GM10248 (cell line): ENCODE measurements at regions not wholly inside any gene's neighbourhood (a gene's known extent, or its start where the extent isn't known, plus 50 kb on each side); places are given as distances from the start of the nearest gene placed in this dataset.
"Not testable (repeated sequence)": the region's sequence is repeated elsewhere in the genome, so short reads cannot be mapped to it uniquely, and the experiment has no call there.

Experiments used
- CTCF ChIA-PET: fragments of 300-600 bp; sonication (Branson Sonifier 250); formaldehyde crosslinking; extraction: SDS; loops from one replicate; lab custom pipeline; 2021; ENCODE audit warnings: antibody characterized with exemption; lab: Yijun Ruan, JAX
- POLR2A ChIA-PET: fragments of 350-650 bp; sonication (Branson Sonifier 250); formaldehyde crosslinking; extraction: SDS; loops from one replicate; lab custom pipeline; 2020; ENCODE audit warnings: antibody characterized with exemption; lab: Yijun Ruan, JAX
- DNase-seq: peaks from one replicate; pipeline ENCODE4 v3.0.0; 2012; ENCODE audit errors: extremely low spot score
- CTCF ChIP-seq: IDR thresholded peaks from 2 replicates; pipeline ENCODE4 v1.5.1; 2012; ENCODE audit warnings: mild to moderate bottlenecking, low read depth; ENCODE audit errors: extremely low read depth, missing control alignments, control extremely low read depth

GRCh38 chr3:24565656-24566055, 71.0 kb upstream of the THRB start:
- CTCF ChIA-PET, result no interaction called here
- POLR2A ChIA-PET, result no interaction called here
- DNase-seq, result no peak
- no peak for TF ChIP-seq CTCF

- ChIA-PET CTCF (interaction anchor here (1.3 kb wide), 1 partner anchor 10 kb away, joined by 6 read pairs; no protein-coding TSS in a partner anchor), POLR2A (no interaction called here)
- DNase-seq, result no peak
- no peak for TF ChIP-seq CTCF
Observed at GRCh38 chr3:24566927-24567326, 72.3 kb upstream of the THRB start.

GRCh38 chr3:24572409-24572808, 77.8 kb upstream of the THRB start:
- CTCF ChIA-PET, POLR2A ChIA-PET, DNase-seq: not testable (repeated sequence)

GRCh38 chr3:24573576-24573975, 78.9 kb upstream of the THRB start:
- TF ChIP-seq CTCF, result no peak
- DNase-seq, result no peak
- CTCF ChIA-PET, result interaction anchor here (0.7 to 1.1 kb wide), 3 partner anchors 9 to 15 kb away, joined by 3 to 4 read pairs (median 3); no protein-coding TSS in a partner anchor
- POLR2A ChIA-PET, result no interaction called here

- TF ChIP-seq CTCF, result no peak
- POLR2A ChIA-PET, result no interaction called here
- CTCF ChIA-PET, result no interaction called here
Observed at GRCh38 chr3:24578324-24578723, 83.7 kb upstream of the THRB start.

GRCh38 chr3:24578951-24579421, 84.3 kb upstream of the THRB start:
- ChIA-PET POLR2A (no interaction called here), CTCF (no interaction called here)
- TF ChIP-seq CTCF, result no peak
- DNase-seq, result no peak

More at GRCh38 chr3:24578324-24578723, 83.7 kb upstream of the THRB start:
- no peak for DNase-seq

- CTCF ChIA-PET, result interaction anchor here (1.1 kb wide), 1 partner anchor 9 kb away, joined by 3 read pairs; no protein-coding TSS in a partner anchor
- TF ChIP-seq CTCF, result no peak
- POLR2A ChIA-PET, result no interaction called here
- DNase-seq, result no peak
Observed at GRCh38 chr3:24582431-24583403, 88.1 kb upstream of the THRB start.
